Right lobe of liver (tissue), 6 donors: ENCODE measurements at regions not wholly inside any gene's neighbourhood (a gene's known extent, or its start where the extent isn't known, plus 50 kb on each side); places are given as distances from the start of the nearest gene placed in this dataset.

Source experiments
- ATAC-seq, 4 donors: fragments of 200-7000 bp; cut with Tn5 transposase; one replicate each; pipeline ENCODE4 v1.9.1; 2020; ENCODE audit warnings: mild to moderate bottlenecking in 4 of 4, moderate library complexity in 4 of 4
- DNase-seq, 3 donors: peaks; one replicate each; pipeline ENCODE4 v3.0.0-alpha.2; 2020
- H3K27ac ChIP-seq, 3 donors: fragments of 200-600 bp; one replicate each; pipeline ENCODE4 v1.8.0; 2022
- H3K27me3 ChIP-seq, 2 donors: fragments of 200-600 bp; one replicate each; pipeline ENCODE4 v1.8.0; 2022
- H3K36me3 ChIP-seq, 4 donors: fragments of 200-600 bp; sonication (generic) in 1 of 4; one replicate each; pipeline versions ENCODE4 v1.5.1 to v1.8.0; 2017 to 2022; ENCODE audit warnings: control low read depth in 1 of 4
- H3K4me1 ChIP-seq, 4 donors: fragments of 200-600 bp; sonication (generic) in 1 of 4; one replicate each; pipeline versions ENCODE4 v1.5.1 to v1.8.0; 2017 to 2022; ENCODE audit warnings: control low read depth in 1 of 4
- H3K4me3 ChIP-seq, 3 donors: fragments of 200-600 bp; one replicate each; pipeline ENCODE4 v1.8.0; 2022
- H3K9me3 ChIP-seq, 4 donors: fragments of 200-600 bp; sonication (generic) in 1 of 4; one replicate each; pipeline versions ENCODE4 v1.5.1 to v1.8.0; 2017 to 2022; ENCODE audit warnings: control low read depth in 1 of 4
- CTCF ChIP-seq, 4 donors: fragments of 200-600 bp in 3 of 4; fragments of 450-650 bp in 1 of 4; IDR thresholded peaks; one replicate each; pipeline versions ENCODE4 v1.5.1 to v1.8.0; 2016 to 2022; ENCODE audit warnings: antibody characterized with exemption in 4 of 4, mild to moderate bottlenecking in 2 of 4
- POLR2A ChIP-seq: fragments of 450-650 bp; IDR thresholded peaks from one replicate; pipeline ENCODE4 v1.6.1; 2017; ENCODE audit warnings: antibody characterized with exemption, mild to moderate bottlenecking
- WGBS: methylation state at CpG from one replicate; pipeline ENCODE4 v1.1.6; 2018; ENCODE audit warnings: low coverage, low lambda C conversion rate; ENCODE audit not compliant: insufficient coverage; ENCODE audit errors: missing lambda C conversion rate; 5-methylcytosine and 5-hydroxymethylcytosine counted together
- intact Hi-C, 2 donors: fragments of 100-400 bp; cut with DNase I; formaldehyde crosslinking; loops; one replicate each; pipeline versions ENCODE4 v1.11.2 to v1.14.1; 2022
- donor health status: DM: no; HTN: yes; CAD: no.
- donor health status: DM: no; HTN: no; CAD: no.
- donor health status: DM: no; HTN: no; CAD: no.
- donor health status: DM: no; HTN: yes; CAD: no.
- donor health status: DM: no; HTN: yes; CAD: no.

- Histone ChIP-seq H3K27me3 (no peaks in the 10 kb centered on the region), H3K27ac (no peak overlapping the region)
These were observed 186.2 kb upstream of the MEX3C start for GRCh38 chr18:51383711-51384110.

DNA sequence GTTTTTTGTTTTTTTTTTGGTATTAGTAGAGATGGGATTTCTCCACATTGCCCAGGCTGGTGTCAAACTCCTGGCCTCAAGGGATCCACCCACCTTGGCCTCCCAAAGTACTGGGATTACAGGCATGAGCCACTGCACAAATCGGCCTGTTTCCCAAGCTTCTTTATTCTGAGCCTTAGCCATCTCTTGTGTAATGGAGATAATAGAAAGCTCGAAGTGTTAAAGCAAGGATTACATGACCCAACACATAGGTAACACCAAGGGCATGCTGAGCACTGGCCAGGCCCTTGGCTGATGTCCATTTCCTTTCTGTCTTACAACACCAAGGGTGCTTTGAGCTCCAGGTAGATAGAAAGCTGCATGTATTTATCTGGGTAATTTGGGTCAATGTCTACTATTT is 187.8 kb upstream of the MEX3C start:
- no peaks in the 10 kb centered on the region for H3K36me3 ChIP-seq
- H3K27me3 ChIP-seq: no peaks in the 10 kb centered on the region
- 36% methylated on average over 1 of the region's 2 CpGs for WGBS
- DNase-seq (no peak), ATAC-seq (peak in 2 of 4 donors; percentile 29 to 65)
- intact Hi-C loops: loop anchor here (10.0 kb wide), 2 partner anchors 270 to 280 kb away; no protein-coding TSS in a partner anchor
- H3K9me3 ChIP-seq: no peaks in the 10 kb centered on the region
- TF ChIP-seq CTCF (IDR thresholded peaks at IDR 0.05) (no peak), POLR2A (no peak)
- no peak overlapping the region for H3K27ac ChIP-seq
- H3K4me3 ChIP-seq: no peak overlapping the region
- H3K4me1 ChIP-seq: no peaks in the 10 kb centered on the region

More at GRCh38 chr18:51383711-51384110, 186.2 kb upstream of the MEX3C start:
- H3K9me3 ChIP-seq: no peaks in the 10 kb centered on the region
- H3K4me3 ChIP-seq: no peak overlapping the region
- ATAC-seq (no peak), DNase-seq (no peak)
- no peaks in the 10 kb centered on the region for H3K4me1 ChIP-seq
- 71% methylated on average over 1 of the region's 1 CpG for WGBS
- no peaks in the 10 kb centered on the region for H3K36me3 ChIP-seq
- TF ChIP-seq POLR2A: no peak
- no peak for TF ChIP-seq CTCF (IDR thresholded peaks at IDR 0.05)
- intact Hi-C loops: loop anchor here (10.0 kb wide), 2 partner anchors 269 to 279 kb away; no protein-coding TSS in a partner anchor

GRCh38 chr18:51390702-51391101 is 193.2 kb upstream of the MEX3C start:
- DNase-seq: no peak
- Histone ChIP-seq H3K27ac (no peak overlapping the region), H3K9me3 (no peaks in the 10 kb centered on the region), H3K4me3 (no peak overlapping the region), H3K27me3 (no peaks in the 10 kb centered on the region), H3K36me3 (no peaks in the 10 kb centered on the region), H3K4me1 (no peaks in the 10 kb centered on the region)
- ATAC-seq: no peak
- WGBS: 77% methylated on average over 3 of the region's 3 CpGs
- intact Hi-C loops: no loop called here
- TF ChIP-seq CTCF (IDR thresholded peaks at IDR 0.05) (no peak), POLR2A (no peak)

- Histone ChIP-seq H3K4me3 (no peak overlapping the region), H3K4me1 (no peaks in the 10 kb centered on the region), H3K36me3 (no peaks in the 10 kb centered on the region), H3K27ac (no peak overlapping the region), H3K27me3 (no peaks in the 10 kb centered on the region), H3K9me3 (no peaks in the 10 kb centered on the region)
- WGBS: 57% methylated on average over 1 of the region's 1 CpG
- TF ChIP-seq CTCF (IDR thresholded peaks at IDR 0.05) (no peak), POLR2A (no peak)
- ATAC-seq (no peak), DNase-seq (no peak)
- intact Hi-C loops: no loop called here
These were observed 193.7 kb upstream of the MEX3C start for GRCh38 chr18:51391215-51391614.

DNA sequence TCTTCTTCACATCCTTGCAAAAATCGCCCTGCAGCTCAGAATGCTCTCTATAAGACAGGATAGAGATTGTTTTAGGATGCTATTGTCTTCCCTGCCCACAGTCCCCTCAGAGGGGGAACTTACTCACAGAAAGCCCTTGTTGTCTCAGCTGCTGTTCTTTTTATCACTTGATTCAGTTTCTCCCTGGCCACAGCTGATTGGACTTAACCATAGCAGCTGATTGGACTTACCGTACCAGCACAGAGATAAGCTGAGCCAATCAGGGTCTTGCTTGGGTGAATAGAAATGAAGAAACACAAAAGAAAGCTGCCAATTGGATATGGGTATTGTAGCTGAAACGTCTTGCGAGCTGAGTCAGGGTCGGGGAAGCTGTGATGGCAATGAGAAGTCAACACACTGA is 194.2 kb upstream of the MEX3C start:
- no peak for TF ChIP-seq POLR2A
- ATAC-seq: no peak
- no peak overlapping the region for H3K27ac ChIP-seq
- no peaks in the 10 kb centered on the region for H3K36me3 ChIP-seq
- no peaks in the 10 kb centered on the region for H3K27me3 ChIP-seq
- DNase-seq: no peak
- no peaks in the 10 kb centered on the region for H3K4me1 ChIP-seq
- H3K9me3 ChIP-seq: no peaks in the 10 kb centered on the region
- no peak overlapping the region for H3K4me3 ChIP-seq
- intact Hi-C loops: no loop called here
- 59% methylated on average over 5 of the region's 5 CpGs for WGBS
